GM23338 (cell line): ENCODE measurements at regions not wholly inside any gene's neighbourhood (a gene's known extent, or its start where the extent isn't known, plus 50 kb on each side); places are given as distances from the start of the nearest gene placed in this dataset.

Source experiments
- ATAC-seq: fragments of 200-7000 bp; cut with Tn5 transposase; 3 replicates; pipeline ENCODE4 v1.9.1; 2020
- DNase-seq: peaks from one replicate; pipeline ENCODE4 v3.0.0-alpha.2; 2015; ENCODE audit warnings: low spot score
- H2AFZ ChIP-seq: fragments of 200-600 bp; sonication (generic); 2 replicates; pipeline ENCODE4 v1.8.0; 2016; ENCODE audit warnings: antibody characterized with exemption, mild to moderate bottlenecking, moderate library complexity
- H3F3A ChIP-seq: fragments of 200-600 bp; sonication (generic); replicated peaks from 2 replicates; pipeline ENCODE4 v1.8.0; 2017; ENCODE audit warnings: antibody characterized with exemption, mixed run types, low read depth
- H3K27ac ChIP-seq: fragments of 200-600 bp; sonication (generic); 2 replicates; pipeline ENCODE4 v1.6.1; 2016; ENCODE audit warnings: low read depth
- H3K27me3 ChIP-seq: fragments of 200-600 bp; sonication (generic); 2 replicates; pipeline ENCODE4 v1.8.0; 2016; ENCODE audit warnings: mild to moderate bottlenecking, mixed run types, moderate library complexity; ENCODE audit not compliant: insufficient read depth
- H3K36me3 ChIP-seq: fragments of 200-600 bp; sonication (generic); 2 replicates; pipeline ENCODE4 v1.8.0; 2016; ENCODE audit warnings: mild to moderate bottlenecking; ENCODE audit not compliant: insufficient read depth
- H3K4me1 ChIP-seq: fragments of 200-600 bp; sonication (generic); 2 replicates; pipeline ENCODE4 v1.8.0; 2016; ENCODE audit warnings: mild to moderate bottlenecking, moderate library complexity; ENCODE audit not compliant: insufficient read depth
- H3K4me2 ChIP-seq: fragments of 200-600 bp; sonication (generic); 2 replicates; pipeline ENCODE4 v1.7.1; 2017; ENCODE audit warnings: mixed run types
- H3K4me3 ChIP-seq: fragments of 200-600 bp; sonication (generic); 2 replicates; pipeline ENCODE4 v1.6.1; 2016; ENCODE audit warnings: mixed run types
- H3K79me2 ChIP-seq: fragments of 200-600 bp; sonication (generic); replicated peaks from 2 replicates; pipeline ENCODE4 v1.8.0; 2017; ENCODE audit warnings: mild to moderate bottlenecking; ENCODE audit not compliant: insufficient read depth
- H3K9me2 ChIP-seq: fragments of 200-600 bp; sonication (generic); 2 replicates; pipeline ENCODE4 v1.8.0; 2017; ENCODE audit not compliant: insufficient read depth
- H4K20me1 ChIP-seq: fragments of 200-600 bp; sonication (generic); replicated peaks from 2 replicates; pipeline ENCODE4 v1.8.0; 2017; ENCODE audit warnings: mild to moderate bottlenecking; ENCODE audit not compliant: insufficient read depth
- H3K27ac Mint-ChIP-seq: 2 replicates; pipeline ENCODE4 v1.8.0; 2020; ENCODE audit warnings: inconsistent platforms, mild to moderate bottlenecking, moderate library complexity, mixed read lengths
- H3K27me3 Mint-ChIP-seq: 3 replicates; pipeline ENCODE4 v1.8.0; 2022; ENCODE audit warnings: low read depth, mild to moderate bottlenecking, moderate library complexity, mixed read lengths, inconsistent platforms; ENCODE audit not compliant: insufficient read depth, poor library complexity
- H3K36me3 Mint-ChIP-seq: 3 replicates; pipeline ENCODE4 v1.8.0; 2021; ENCODE audit warnings: low read depth, mild to moderate bottlenecking, inconsistent platforms, moderate library complexity, mixed read lengths
- H3K4me1 Mint-ChIP-seq: 3 replicates; pipeline ENCODE4 v1.8.0; 2020; ENCODE audit warnings: mild to moderate bottlenecking, inconsistent platforms, mixed read lengths
- H3K4me3 Mint-ChIP-seq: 3 replicates; pipeline ENCODE4 v1.8.0; 2021; ENCODE audit warnings: moderate library complexity, mild to moderate bottlenecking, inconsistent platforms, mixed read lengths
- H3K9me3 Mint-ChIP-seq: 3 replicates; pipeline ENCODE4 v1.8.0; 2020; ENCODE audit warnings: moderate library complexity, mild to moderate bottlenecking, inconsistent platforms, mixed read lengths
- CTCF ChIP-seq, 2 experiments: fragments of 200-600 bp in 1 of 2; sonication (generic) in 1 of 2; conservative IDR thresholded peaks; 2 replicates each; pipeline versions ENCODE4 v1.5.1 to v1.6.1; 2016 to 2017; ENCODE audit warnings: antibody characterized with exemption in 2 of 2, low read depth in 2 of 2, mild to moderate bottlenecking in 2 of 2, moderate library complexity in 1 of 2
- ETS1 ChIP-seq: IDR thresholded peaks from 2 replicates; pipeline ENCODE4 v1.6.1; 2016; ENCODE audit warnings: antibody characterized with exemption
- EZH2 ChIP-seq: fragments of 200-600 bp; sonication (generic); IDR thresholded peaks from one replicate; pipeline ENCODE4 v1.8.0; 2017; ENCODE audit warnings: antibody characterized with exemption, mild to moderate bottlenecking, low read depth; ENCODE audit not compliant: unreplicated experiment
- EZH2phosphoT487 ChIP-seq: fragments of 200-600 bp; sonication (generic); IDR thresholded peaks from one replicate; pipeline ENCODE4 v1.8.1; 2018; ENCODE audit warnings: antibody characterized with exemption; ENCODE audit not compliant: unreplicated experiment
- JUNB ChIP-seq: IDR thresholded peaks from one replicate; pipeline ENCODE4 v1.6.1; 2016; ENCODE audit warnings: antibody characterized with exemption; ENCODE audit not compliant: unreplicated experiment
- REST ChIP-seq: IDR thresholded peaks from one replicate; pipeline ENCODE4 v1.6.1; 2018; ENCODE audit warnings: antibody characterized with exemption; ENCODE audit not compliant: unreplicated experiment
- STAT1 ChIP-seq: IDR thresholded peaks from one replicate; pipeline ENCODE4 v1.6.1; 2016; ENCODE audit warnings: antibody characterized with exemption; ENCODE audit not compliant: unreplicated experiment
- ZNF114 ChIP-seq: fragments of 250-450 bp; sonication (Bioruptor Pico); IDR thresholded peaks from 2 replicates; pipeline ENCODE4 v1.5.0; 2020; ENCODE audit warnings: mild to moderate bottlenecking, moderate library complexity
- ZNF331 ChIP-seq: fragments of 250-450 bp; sonication (Bioruptor Pico); IDR thresholded peaks from 2 replicates; pipeline ENCODE4 v1.5.0; 2020; ENCODE audit warnings: low read depth, mild to moderate bottlenecking, moderate library complexity

GRCh38 chr2:16588565-16588964 is 77.1 kb downstream of the CYRIA start:
- Mint-ChIP-seq H3K27me3 (no peaks in the 10 kb centered on the region), H3K4me3 (0 out of 3 replicates have a peak overlapping the region, but pooled peaks have one; percentile 4), H3K9me3 (no peaks in the 10 kb centered on the region), H3K36me3 (peaks cover 5% of the 10 kb centered on the region; the same call in 1 of the 3 replicates), H3K4me1 (peaks cover 20% of the 10 kb centered on the region), H3K27ac (peak overlapping the region; percentile 95)
- TF ChIP-seq REST (no peak), CTCF (conservative IDR thresholded peaks at IDR 0.05; ENCODE audit: low read depth in 2 of 2) (no peak), EZH2phosphoT487 (no peak), ZNF114 (CRISPR knock-in tag) (no peak), ETS1 (no peak)
- peak overlapping the region; percentile 10 for H3K4me2 ChIP-seq
- peak overlapping the region; percentile 87 for H3K27ac ChIP-seq
- H2AFZ ChIP-seq = no peak overlapping the region
- ATAC-seq (peak; percentile 92), DNase-seq (peak; percentile 82)
- no peaks in the 10 kb centered on the region for H3F3A ChIP-seq
- no peaks in the 10 kb centered on the region for H3K79me2 ChIP-seq
- H3K4me1 ChIP-seq = peaks cover 17% of the 10 kb centered on the region
- no peaks in the 10 kb centered on the region for H3K27me3 ChIP-seq
- no peaks in the 10 kb centered on the region for H3K9me2 ChIP-seq
- H4K20me1 ChIP-seq = no peaks in the 10 kb centered on the region
- no peak overlapping the region for H3K4me3 ChIP-seq
- H3K36me3 ChIP-seq = no peaks in the 10 kb centered on the region

GRCh38 chr2:16587601-16588000 is 78.0 kb downstream of the CYRIA start:
- no peak for DNase-seq
- Mint-ChIP-seq H3K4me3 (no peak overlapping the region), H3K27ac (0 out of 2 replicates have a peak overlapping the region, but pooled peaks have one; percentile 35), H3K27me3 (no peaks in the 10 kb centered on the region), H3K9me3 (no peaks in the 10 kb centered on the region), H3K36me3 (peaks cover 5% of the 10 kb centered on the region; the same call in 1 of the 3 replicates), H3K4me1 (peaks cover 20% of the 10 kb centered on the region)
- Histone ChIP-seq H3K27ac (peak overlapping the region; percentile 87), H3K27me3 (no peaks in the 10 kb centered on the region), H4K20me1 (no peaks in the 10 kb centered on the region), H3F3A (no peaks in the 10 kb centered on the region), H3K9me2 (no peaks in the 10 kb centered on the region), H3K4me2 (peak overlapping the region; percentile 10; the same call in 1 of the 2 replicates), H3K79me2 (no peaks in the 10 kb centered on the region), H3K4me1 (peaks cover 17% of the 10 kb centered on the region), H3K36me3 (no peaks in the 10 kb centered on the region), H2AFZ (no peak overlapping the region), H3K4me3 (no peak overlapping the region)
- no peak for ATAC-seq
- TF ChIP-seq REST (no peak), STAT1 (no peak), EZH2phosphoT487 (no peak), CTCF (conservative IDR thresholded peaks at IDR 0.05; ENCODE audit: low read depth in 2 of 2) (no peak), ZNF331 (CRISPR knock-in tag) (no peak), JUNB (no peak), EZH2 (no peak)
